Left ventricle myocardium inferior (tissue), 1 donor: ENCODE measurements at regions not wholly inside any gene's neighbourhood (a gene's known extent, or its start where the extent isn't known, plus 50 kb on each side); places are given as distances from the start of the nearest gene placed in this dataset.

Experiments
- DNase-seq: peaks from one replicate; pipeline ENCODE4 v3.0.0-alpha.2; 2020
- H3K27ac ChIP-seq: fragments of 200-600 bp; replicated peaks from 2 replicates; pipeline ENCODE4 v1.8.0; 2021
- H3K27me3 ChIP-seq: fragments of 200-600 bp; 2 replicates; pipeline ENCODE4 v1.8.0; 2021; ENCODE audit warnings: low read depth
- H3K36me3 ChIP-seq: fragments of 200-600 bp; 2 replicates; pipeline ENCODE4 v1.8.0; 2021
- H3K4me1 ChIP-seq: fragments of 200-600 bp; 2 replicates; pipeline ENCODE4 v1.8.0; 2021
- H3K4me3 ChIP-seq: fragments of 200-600 bp; 2 replicates; pipeline ENCODE4 v1.8.0; 2021; ENCODE audit warnings: mild to moderate bottlenecking, moderate library complexity
- H3K9me3 ChIP-seq: fragments of 200-600 bp; replicated peaks from 2 replicates; pipeline ENCODE4 v1.8.0; 2021
- intact Hi-C: fragments of 100-400 bp; cut with micrococcal nuclease; formaldehyde crosslinking; loops from one replicate; pipeline ENCODE4 v1.11.0; 2022
- TF ChIP-seq, protein P1 (sequence below): fragments of 200-600 bp; IDR thresholded peaks from 2 replicates; pipeline ENCODE4 v1.8.0; 2021; ENCODE audit warnings: antibody characterized with exemption, mild to moderate bottlenecking, borderline replicate concordance
- donor health status: DM: no; HTN: yes; CAD: no; lungs with severe emphysema.

DNA sequence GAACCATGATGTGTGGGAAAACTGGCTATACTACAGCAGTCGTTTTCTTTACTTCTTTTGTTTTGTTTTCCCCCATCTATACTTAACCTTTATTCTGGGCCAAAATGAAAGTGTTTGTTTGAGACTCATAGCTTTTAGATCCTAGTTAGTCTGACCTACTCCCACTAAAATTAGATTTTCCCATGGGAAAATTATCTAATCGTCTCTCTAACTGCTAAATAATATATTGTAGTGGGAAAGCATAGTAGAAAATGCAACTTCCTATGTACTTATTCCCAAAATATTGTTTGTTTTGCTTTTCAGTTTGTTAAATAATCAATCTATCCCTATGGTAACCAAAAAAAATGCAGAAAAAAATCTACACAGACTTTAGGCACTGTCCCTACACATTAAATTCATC, 96.6 kb downstream of the NOC3L start:
- Histone ChIP-seq H3K27ac (no peak overlapping the region), H3K4me1 (peaks cover 6% of the 10 kb centered on the region), H3K9me3 (no peaks in the 10 kb centered on the region), H3K27me3 (no peaks in the 10 kb centered on the region), H3K36me3 (peaks cover 3% of the 10 kb centered on the region), H3K4me3 (no peak overlapping the region)
- DNase-seq: no peak
- intact Hi-C loops: no loop called here
- TF ChIP-seq, protein P1, sequence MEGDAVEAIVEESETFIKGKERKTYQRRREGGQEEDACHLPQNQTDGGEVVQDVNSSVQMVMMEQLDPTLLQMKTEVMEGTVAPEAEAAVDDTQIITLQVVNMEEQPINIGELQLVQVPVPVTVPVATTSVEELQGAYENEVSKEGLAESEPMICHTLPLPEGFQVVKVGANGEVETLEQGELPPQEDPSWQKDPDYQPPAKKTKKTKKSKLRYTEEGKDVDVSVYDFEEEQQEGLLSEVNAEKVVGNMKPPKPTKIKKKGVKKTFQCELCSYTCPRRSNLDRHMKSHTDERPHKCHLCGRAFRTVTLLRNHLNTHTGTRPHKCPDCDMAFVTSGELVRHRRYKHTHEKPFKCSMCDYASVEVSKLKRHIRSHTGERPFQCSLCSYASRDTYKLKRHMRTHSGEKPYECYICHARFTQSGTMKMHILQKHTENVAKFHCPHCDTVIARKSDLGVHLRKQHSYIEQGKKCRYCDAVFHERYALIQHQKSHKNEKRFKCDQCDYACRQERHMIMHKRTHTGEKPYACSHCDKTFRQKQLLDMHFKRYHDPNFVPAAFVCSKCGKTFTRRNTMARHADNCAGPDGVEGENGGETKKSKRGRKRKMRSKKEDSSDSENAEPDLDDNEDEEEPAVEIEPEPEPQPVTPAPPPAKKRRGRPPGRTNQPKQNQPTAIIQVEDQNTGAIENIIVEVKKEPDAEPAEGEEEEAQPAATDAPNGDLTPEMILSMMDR: no peak

DNA sequence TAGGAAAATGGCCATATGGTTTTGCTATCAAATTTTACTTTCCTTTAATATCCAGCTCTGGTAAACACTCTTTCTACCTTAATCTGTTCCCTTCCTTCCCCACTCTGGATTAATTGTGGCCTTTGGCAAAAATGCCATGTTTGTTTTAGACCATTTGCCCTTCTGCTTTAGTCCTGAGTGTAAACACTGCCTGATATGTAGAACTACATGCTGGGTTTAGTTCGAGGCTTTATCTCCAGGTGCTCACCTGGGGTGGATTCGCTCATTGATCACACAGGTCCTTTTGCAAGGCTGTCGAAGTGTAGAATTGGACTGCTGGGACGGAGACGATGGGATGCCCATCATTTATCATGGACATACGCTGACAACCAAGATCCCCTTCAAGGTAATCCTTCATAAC, 94.1 kb downstream of the NOC3L start:
- H3K27me3 ChIP-seq: no peaks in the 10 kb centered on the region
- H3K9me3 ChIP-seq: peaks cover 15% of the 10 kb centered on the region
- H3K36me3 ChIP-seq: peaks cover 16% of the 10 kb centered on the region
- no peak overlapping the region for H3K27ac ChIP-seq
- no peak for DNase-seq
- intact Hi-C loops: no loop called here
- H3K4me1 ChIP-seq: peaks cover 8% of the 10 kb centered on the region
- H3K4me3 ChIP-seq: no peak overlapping the region
- TF ChIP-seq, protein P1: no peak

DNA sequence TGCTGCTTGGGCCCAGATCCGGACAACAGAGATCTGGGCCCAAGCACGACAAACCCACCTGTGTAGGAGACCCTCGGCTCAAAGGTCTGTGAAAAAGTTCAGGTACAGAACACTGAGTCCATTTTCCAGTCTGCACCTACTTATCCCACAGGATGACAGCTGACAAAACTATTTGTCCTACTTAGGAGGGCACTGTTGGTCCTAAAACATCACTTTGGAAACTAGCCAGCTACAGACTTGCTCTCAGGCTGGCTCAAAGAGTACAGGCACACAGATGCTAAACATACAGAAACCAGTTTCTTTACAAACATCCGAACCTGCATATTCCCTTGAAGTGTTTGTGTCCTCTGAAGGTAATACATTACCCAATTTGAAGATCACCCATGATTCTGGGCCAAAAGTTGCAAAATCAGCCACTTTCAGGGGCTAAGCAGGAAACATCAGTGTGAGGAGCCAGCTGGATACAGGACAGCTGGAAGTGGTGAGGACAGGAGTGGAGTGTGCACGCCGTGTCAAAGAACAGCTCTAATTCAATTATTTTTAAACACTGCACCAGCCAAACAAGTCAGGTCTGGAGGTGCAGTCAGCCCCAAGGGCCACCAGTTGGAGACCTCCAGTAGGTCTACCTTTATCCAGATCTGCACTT, 88.5 kb downstream of the NOC3L start:
- peaks cover 16% of the 10 kb centered on the region for H3K36me3 ChIP-seq
- peaks cover 27% of the 10 kb centered on the region for H3K4me1 ChIP-seq
- no peaks in the 10 kb centered on the region for H3K27me3 ChIP-seq
- TF ChIP-seq, protein P1: no peak
- H3K9me3 ChIP-seq: peaks cover 15% of the 10 kb centered on the region
- peak; percentile 62 for DNase-seq
- intact Hi-C loops: no loop called here
- no peak overlapping the region for H3K4me3 ChIP-seq
- H3K27ac ChIP-seq: peak overlapping the region; percentile 85

DNA sequence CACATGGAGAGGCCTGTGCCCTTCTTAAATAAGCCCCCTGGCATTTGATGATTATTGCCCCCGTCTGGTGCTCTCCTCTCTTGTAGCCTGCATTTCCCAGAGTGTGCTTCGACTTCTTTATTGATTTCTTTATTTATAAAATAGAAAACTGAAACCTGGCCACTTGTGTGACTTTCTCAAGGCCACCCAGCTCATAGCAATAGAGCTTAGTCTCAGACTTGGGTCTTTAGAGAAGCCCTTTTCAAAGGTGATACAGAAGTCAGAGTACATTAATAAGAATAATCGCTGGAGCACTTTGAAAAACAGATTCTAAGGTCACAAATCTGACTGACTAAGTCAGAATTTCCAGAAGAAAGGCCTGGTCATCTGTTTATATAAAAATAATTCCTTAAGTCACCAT, 86.6 kb downstream of the NOC3L start:
- no peaks in the 10 kb centered on the region for H3K27me3 ChIP-seq
- H3K4me3 ChIP-seq: no peak overlapping the region
- no peak overlapping the region for H3K27ac ChIP-seq
- intact Hi-C loops: no loop called here
- DNase-seq: no peak
- TF ChIP-seq, protein P1: no peak
- peaks cover 13% of the 10 kb centered on the region for H3K36me3 ChIP-seq
- H3K9me3 ChIP-seq: peaks cover 15% of the 10 kb centered on the region
- H3K4me1 ChIP-seq: peaks cover 27% of the 10 kb centered on the region

DNA sequence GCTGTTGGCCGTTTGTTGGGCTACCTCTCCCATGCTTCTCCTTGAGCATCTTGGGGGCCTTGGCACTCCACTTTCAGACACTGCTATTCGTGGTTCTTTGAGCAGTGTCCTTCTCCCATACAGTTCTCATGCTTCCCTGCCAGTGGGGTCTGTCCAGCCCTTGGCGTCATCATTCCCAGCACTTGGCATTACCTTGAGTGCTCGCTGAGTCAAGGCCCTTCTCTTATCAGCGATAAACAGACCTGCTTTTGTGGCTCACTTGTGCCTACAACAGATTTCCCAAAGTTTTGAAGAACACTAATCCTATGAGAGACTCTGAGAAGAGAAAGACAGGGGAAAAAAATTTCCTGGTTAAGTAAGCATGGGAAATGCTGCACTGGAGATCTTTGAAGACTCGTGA, 85.3 kb downstream of the NOC3L start:
- TF ChIP-seq, protein P1: no peak
- no peaks in the 10 kb centered on the region for H3K27me3 ChIP-seq
- no peak overlapping the region for H3K27ac ChIP-seq
- H3K4me3 ChIP-seq: no peak overlapping the region
- H3K4me1 ChIP-seq: peaks cover 27% of the 10 kb centered on the region
- H3K36me3 ChIP-seq: peaks cover 2% of the 10 kb centered on the region
- intact Hi-C loops: no loop called here
- DNase-seq: no peak
- peaks cover 2% of the 10 kb centered on the region for H3K9me3 ChIP-seq
